HG03439 (cell line): ENCODE measurements at regions not wholly inside any gene's neighbourhood (a gene's known extent, or its start where the extent isn't known, plus 50 kb on each side); places are given as distances from the start of the nearest gene placed in this dataset.

Source experiments
- ATAC-seq: cut with Tn5 transposase; IDR thresholded peaks from one replicate; pipeline ENCODE4 v1.9.1; 2021; ENCODE audit warnings: mild to moderate bottlenecking, moderate library complexity; ENCODE audit not compliant: unreplicated experiment

DNA sequence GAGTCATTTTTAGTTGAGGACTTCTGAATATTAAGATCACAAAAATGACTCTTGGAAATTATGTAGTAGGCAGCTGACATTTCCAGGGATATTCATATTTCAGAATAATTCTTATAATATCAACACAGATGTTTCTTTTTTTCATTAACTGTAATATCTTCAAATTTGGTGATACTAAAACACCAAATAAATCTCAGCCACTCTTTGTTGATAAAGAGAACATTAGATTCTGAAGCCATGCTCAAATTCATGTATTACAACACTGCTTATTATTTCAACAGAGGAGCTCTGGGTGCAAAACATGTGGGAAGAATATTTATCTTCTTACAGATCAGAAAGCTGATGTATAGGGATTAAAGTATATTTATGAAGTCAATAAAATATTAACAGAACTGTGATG, 355.4 kb downstream of the CRPPA start:
- ATAC-seq = no peak

DNA sequence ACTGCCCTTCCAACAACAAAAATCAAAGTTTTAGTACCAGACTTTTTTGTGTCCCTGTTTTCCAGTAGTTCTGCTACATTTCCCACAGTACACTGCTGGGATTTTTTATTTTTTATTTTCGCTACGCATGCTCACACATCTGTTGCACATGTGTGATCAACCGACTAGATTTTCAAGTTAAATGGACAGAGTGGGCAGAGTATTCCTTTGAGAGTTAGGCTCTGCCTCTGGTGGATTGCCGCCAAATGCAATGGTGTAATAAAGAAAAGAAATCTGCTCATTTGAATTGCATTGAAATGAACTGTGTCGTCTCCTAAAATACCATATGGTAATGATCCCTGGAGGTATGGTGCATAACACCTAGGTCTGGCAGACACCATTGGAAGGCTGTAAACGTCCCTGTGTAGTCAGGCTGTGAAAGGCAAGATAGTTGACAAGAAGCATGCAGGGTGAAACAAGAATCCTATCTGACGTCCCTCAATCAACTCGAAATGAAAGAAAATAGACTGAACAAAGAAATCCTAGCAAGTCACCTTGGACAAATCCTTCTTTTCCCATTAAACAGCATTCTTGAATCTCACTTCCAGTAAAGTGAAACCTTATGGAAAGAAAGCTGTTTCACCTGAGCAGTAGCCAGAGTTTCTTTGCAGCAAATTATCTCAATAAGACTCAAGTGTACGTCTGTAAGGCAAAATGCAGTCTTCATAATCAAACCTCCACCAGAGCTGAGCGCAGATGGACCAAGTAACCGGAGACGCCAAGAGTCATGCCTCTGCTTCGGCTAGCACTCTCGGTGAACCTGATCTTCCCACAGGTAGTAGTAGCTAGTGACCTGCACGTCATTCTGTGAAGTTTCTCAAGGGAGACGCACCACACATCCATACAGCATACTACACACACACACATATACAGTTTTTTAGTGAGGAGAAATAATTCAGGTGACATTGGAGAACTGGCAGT, 357.3 kb downstream of the CRPPA start:
- ATAC-seq = no peak

DNA sequence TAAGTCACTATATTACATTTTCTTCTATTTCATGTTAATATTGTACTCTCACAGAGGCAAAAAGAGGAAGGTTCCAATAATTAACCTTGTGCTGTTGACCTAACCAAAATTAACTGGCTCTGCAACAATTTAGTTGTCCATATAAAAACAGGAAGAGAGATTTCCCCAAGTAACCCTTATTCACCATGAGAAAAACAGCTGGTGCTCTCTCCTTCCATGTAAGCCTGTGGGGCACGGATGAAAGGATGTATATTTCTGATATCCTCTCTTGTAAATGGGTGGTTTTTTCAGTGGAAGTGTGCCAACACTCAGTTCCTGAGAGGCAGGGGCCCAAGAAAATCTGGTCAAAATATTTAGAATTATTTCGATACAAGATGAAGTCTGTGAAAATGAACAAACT, 358.1 kb downstream of the CRPPA start:
- ATAC-seq = no peak

GRCh38 chr7:16062269-16062668, 359.1 kb downstream of the CRPPA start:
- no peak for ATAC-seq

DNA sequence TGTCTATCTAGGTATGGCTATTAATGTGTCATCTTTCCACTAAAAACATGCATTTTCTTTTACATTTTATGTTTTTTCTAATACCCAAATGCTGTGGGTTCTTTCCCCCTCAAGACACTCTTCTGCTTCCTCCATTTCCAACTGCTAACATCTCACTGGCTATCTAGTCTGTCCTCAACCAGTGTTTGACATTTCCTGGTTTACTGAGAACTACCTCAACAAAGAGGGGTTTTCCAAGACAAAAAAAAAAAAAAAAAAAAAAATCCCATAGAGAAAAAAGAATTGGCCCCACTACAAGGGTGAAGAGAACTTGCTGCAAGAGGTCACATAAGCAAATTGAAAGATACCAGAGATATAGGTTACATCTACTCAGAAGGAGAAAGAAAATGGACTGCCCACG, 359.7 kb downstream of the CRPPA start:
- ATAC-seq = no peak

GRCh38 chr7:16061011-16061410, 360.3 kb downstream of the CRPPA start:
- ATAC-seq = no peak

GRCh38 chr7:16060502-16060901, 360.8 kb downstream of the CRPPA start:
- ATAC-seq = no peak

DNA sequence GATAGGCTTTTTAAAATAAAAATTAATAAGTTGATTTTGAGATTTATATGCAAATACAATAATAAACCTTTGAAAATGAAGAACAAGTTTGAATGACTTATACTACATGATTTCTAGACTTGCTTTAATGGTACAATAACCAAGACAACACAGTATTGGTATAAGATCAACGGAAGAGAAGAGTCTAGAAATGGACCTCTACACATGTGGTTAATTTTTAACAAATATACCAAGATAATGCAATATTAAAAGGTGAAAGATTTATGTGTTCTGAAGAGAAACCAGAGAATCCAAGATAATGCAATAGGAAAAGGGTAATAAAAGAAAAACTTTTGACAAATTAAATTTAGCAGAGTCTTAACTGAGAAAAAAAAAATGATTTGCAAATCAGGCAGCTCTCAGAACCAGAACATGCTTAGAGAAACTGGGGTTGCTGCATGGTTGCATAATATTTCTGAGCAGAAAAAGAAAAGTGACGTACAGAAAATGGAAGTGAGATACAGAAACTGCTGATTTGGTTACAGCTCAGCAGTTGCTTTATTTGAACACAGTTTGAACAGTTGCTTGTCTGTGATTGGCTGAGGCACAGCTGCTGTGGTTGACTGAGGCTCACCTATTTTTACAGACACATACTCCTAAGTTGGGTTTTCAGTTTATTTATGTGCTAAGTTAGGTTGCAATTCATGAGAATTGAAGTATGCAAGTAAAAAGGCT, 365.9 kb downstream of the CRPPA start:
- no peak for ATAC-seq

- ATAC-seq = no peak
Measured at GRCh38 chr7:16051561-16052255, 365.2 kb upstream of the MEOX2 start.

DNA sequence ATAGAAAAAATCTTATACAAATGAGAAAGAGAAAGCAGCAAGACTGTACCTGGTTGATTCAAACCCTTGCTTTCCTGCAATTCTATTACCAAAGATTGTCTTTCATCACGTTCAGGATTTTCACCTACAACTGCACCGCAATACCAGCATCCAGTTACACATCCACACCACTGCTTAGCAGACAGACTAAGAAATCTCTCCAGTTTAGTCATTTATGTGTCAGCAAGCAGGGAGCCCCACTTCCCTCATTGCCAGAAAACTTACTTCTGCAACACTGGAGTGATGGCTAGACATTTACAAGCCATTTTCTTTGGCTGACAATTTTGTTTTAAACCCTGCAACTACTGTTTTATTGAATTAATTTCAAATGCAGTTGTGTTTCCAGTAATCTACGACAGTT, 359.6 kb upstream of the MEOX2 start:
- ATAC-seq = no peak

DNA sequence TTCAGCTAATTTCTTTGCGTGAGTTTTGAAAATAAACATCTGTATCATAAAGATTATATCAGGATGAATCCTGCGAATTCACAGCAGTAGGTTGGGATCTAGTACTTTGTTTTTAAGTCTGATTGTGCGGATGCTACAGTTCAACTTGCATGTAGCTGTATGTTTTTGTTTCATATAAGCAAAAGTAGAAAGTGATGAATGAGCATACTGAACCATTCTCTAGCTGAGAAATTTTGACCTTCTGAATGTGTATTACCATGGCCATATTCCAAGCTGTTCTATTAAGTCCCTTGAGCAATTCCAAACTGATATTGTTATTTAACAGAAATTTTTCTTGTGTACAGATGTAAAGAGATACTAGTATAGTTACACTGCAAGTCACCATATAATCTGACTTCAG, 358.8 kb upstream of the MEOX2 start:
- ATAC-seq = no peak

GRCh38 chr7:16044645-16045044, 358.2 kb upstream of the MEOX2 start:
- no peak for ATAC-seq

- ATAC-seq = no peak
Measured at GRCh38 chr7:16040346-16040745, 353.9 kb upstream of the MEOX2 start.

- ATAC-seq = no peak
Measured at GRCh38 chr7:16038906-16039305, 352.4 kb upstream of the MEOX2 start.

GRCh38 chr7:16035392-16035791, 348.9 kb upstream of the MEOX2 start:
- no peak for ATAC-seq

- no peak for ATAC-seq
Measured at GRCh38 chr7:16034866-16035265, 348.4 kb upstream of the MEOX2 start.

GRCh38 chr7:16034353-16034752, 347.9 kb upstream of the MEOX2 start:
- ATAC-seq = no peak

GRCh38 chr7:16033233-16033632, 346.8 kb upstream of the MEOX2 start:
- ATAC-seq = no peak

GRCh38 chr7:16028636-16029035, 342.2 kb upstream of the MEOX2 start:
- ATAC-seq = no peak

DNA sequence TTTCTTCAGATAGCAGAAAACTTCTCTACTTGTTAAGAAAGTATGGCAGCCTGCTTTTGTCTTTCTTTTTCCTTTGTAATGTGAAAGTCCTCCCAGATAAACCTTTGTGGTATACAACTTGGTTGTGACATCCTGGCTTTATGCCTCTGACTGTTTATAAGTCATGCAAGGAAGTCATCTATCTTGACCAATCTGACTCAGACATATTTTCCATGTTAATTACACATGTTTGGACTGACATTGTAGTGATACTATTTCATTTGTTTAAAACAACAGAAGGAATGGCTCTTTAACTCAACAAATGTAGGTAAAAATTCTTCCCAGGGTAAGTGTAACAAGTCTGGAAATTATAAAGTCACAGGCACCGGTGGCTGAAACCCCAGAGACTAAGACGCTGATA, 341.6 kb upstream of the MEOX2 start:
- no peak for ATAC-seq

DNA sequence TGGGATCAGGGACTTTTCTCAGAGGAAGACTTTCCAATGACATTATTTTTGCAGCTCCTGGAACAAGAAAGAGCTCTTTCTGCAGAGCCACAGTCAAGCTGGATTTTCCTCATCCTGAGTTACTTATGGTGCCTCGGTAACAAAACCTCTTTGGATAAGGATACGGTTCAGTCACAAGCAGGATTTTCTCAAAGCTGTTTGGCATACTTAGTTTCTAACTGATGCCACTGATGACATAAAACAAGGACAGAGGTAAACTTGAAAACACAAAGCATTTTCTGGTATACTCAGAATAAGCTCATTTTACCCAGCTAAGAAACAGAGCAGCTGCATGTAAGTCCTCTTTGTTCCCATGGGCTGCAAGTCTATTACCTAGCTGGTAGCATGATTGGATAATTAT, 340.9 kb upstream of the MEOX2 start:
- no peak for ATAC-seq
